Ovary (tissue), 7 donors: ENCODE measurements at regions not wholly inside any gene's neighbourhood (a gene's known extent, or its start where the extent isn't known, plus 50 kb on each side); places are given as distances from the start of the nearest gene placed in this dataset.

Experiments
- DNase-seq, 5 donors: peaks; one replicate each; pipeline ENCODE4 v3.0.0-alpha.2; 2019 to 2020
- H3K27ac ChIP-seq, 2 donors: fragments of 200-600 bp; one replicate each; pipeline versions ENCODE4 v1.5.1 to v1.8.0; 2019 to 2022
- H3K27me3 ChIP-seq: fragments of 200-600 bp; one replicate; pipeline ENCODE4 v1.8.0; 2022
- H3K36me3 ChIP-seq: fragments of 200-600 bp; sonication (generic); one replicate; pipeline ENCODE4 v1.5.1; 2019
- H3K4me1 ChIP-seq: one replicate; pipeline ENCODE4 v1.8.1; 2013; ENCODE audit warnings: mild to moderate bottlenecking, moderate library complexity; ENCODE audit not compliant: insufficient read depth
- H3K4me3 ChIP-seq: fragments of 200-600 bp; sonication (generic); one replicate; pipeline ENCODE4 v1.5.1; 2017
- H3K9me3 ChIP-seq, 2 donors: fragments of 200-600 bp in 1 of 2; sonication (generic) in 1 of 2; one replicate each; pipeline versions ENCODE4 v1.5.1 to v1.8.1; 2013 to 2019; ENCODE audit warnings: mild to moderate bottlenecking in 1 of 2, moderate library complexity in 1 of 2
- CTCF ChIP-seq, 3 donors: fragments of 450-650 bp in 2 of 3; fragments of 200-600 bp in 1 of 3; IDR thresholded peaks; one replicate each; pipeline versions ENCODE4 v1.5.1 to v1.8.0; 2016 to 2022; ENCODE audit warnings: antibody characterized with exemption in 3 of 3, mild to moderate bottlenecking in 1 of 3
- EP300 ChIP-seq: sonication (generic); formaldehyde crosslinking; IDR thresholded peaks from one replicate; pipeline ENCODE4 v1.6.1; 2017; ENCODE audit warnings: antibody characterized with exemption
- POLR2A ChIP-seq: fragments of 450-650 bp; IDR thresholded peaks from one replicate; pipeline ENCODE4 v1.6.1; 2017; ENCODE audit warnings: antibody characterized with exemption, mild to moderate bottlenecking, moderate library complexity
- WGBS, 3 donors: extraction: QIAGEN DNeasy Blood & Tissue Kit in 1 of 3; methylation state at CpG; one replicate each; pipeline versions ENCODE4 v1.1.5 to v1.1.7; 2013 to 2017; 5-methylcytosine and 5-hydroxymethylcytosine counted together
- intact Hi-C, 4 donors: fragments of 100-400 bp; cut with DNase I; formaldehyde crosslinking; loops; one replicate each; pipeline versions ENCODE4 v1.11.0 to v1.15.1; 2022 to 2023
- donor health status: DM: no; HTN: no; CAD: no; lungs with moderate emphysema.
- donor health status: DM: no; HTN: no; CAD: no.
- donor health status: Bipolar disorder and iron deficiency.
- donor health status: DM: no; HTN: no; CAD: no.
- donor health status: DM: yes; HTN: yes; CAD: no.

GRCh38 chr10:46220187-46220586 lies 66.6 kb upstream of the ANTXRL start:
- Histone ChIP-seq H3K9me3 (no peaks in the 10 kb centered on the region), H3K27me3 (no peaks in the 10 kb centered on the region), H3K4me3 (no peak overlapping the region), H3K36me3 (no peaks in the 10 kb centered on the region), H3K27ac (no peak overlapping the region), H3K4me1 (no peaks in the 10 kb centered on the region)
- DNase-seq = no peak
- intact Hi-C loops = no loop called here
- TF ChIP-seq CTCF (IDR thresholded peaks at IDR 0.05) = no peak
- TF ChIP-seq EP300 = no peak
- TF ChIP-seq POLR2A = no peak
- WGBS, 3 donors = 83 to 92% (median 92%) methylated on average over 5 of the region's 5 CpGs

- Histone ChIP-seq H3K9me3 (no peaks in the 10 kb centered on the region), H3K27ac (no peak overlapping the region), H3K4me3 (no peak overlapping the region), H3K4me1 (no peaks in the 10 kb centered on the region), H3K36me3 (no peaks in the 10 kb centered on the region), H3K27me3 (no peaks in the 10 kb centered on the region)
- intact Hi-C loops = no loop called here
- DNase-seq = no peak
- TF ChIP-seq POLR2A (no peak), EP300 (no peak), CTCF (IDR thresholded peaks at IDR 0.05) (no peak)
- 62 to 71% (median 69%) methylated on average over 9 of the region's 9 CpGs for WGBS, 3 donors
Measured at GRCh38 chr10:46220872-46221538, 65.8 kb upstream of the ANTXRL start.

- H3K27ac ChIP-seq = no peak overlapping the region
- H3K4me3 ChIP-seq = no peak overlapping the region
- DNase-seq = no peak
- no peaks in the 10 kb centered on the region for H3K27me3 ChIP-seq
- TF ChIP-seq EP300 (no peak), CTCF (IDR thresholded peaks at IDR 0.05) (no peak), POLR2A (no peak)
- no peaks in the 10 kb centered on the region for H3K9me3 ChIP-seq
- WGBS, 3 donors = 91 to 93% (median 92%) methylated on average over 4 of the region's 4 CpGs
- no peaks in the 10 kb centered on the region for H3K4me1 ChIP-seq
- intact Hi-C loops = no loop called here
- no peaks in the 10 kb centered on the region for H3K36me3 ChIP-seq
Measured at GRCh38 chr10:46222364-46222935, 64.3 kb upstream of the ANTXRL start.

- Histone ChIP-seq H3K27me3 (no peaks in the 10 kb centered on the region), H3K4me3 (no peak overlapping the region), H3K9me3 (no peaks in the 10 kb centered on the region), H3K4me1 (no peaks in the 10 kb centered on the region), H3K27ac (no peak overlapping the region), H3K36me3 (no peaks in the 10 kb centered on the region)
- intact Hi-C loops = no loop called here
- DNase-seq = no peak
- TF ChIP-seq POLR2A = no peak
- TF ChIP-seq CTCF (IDR thresholded peaks at IDR 0.05) = no peak
- TF ChIP-seq EP300 = no peak
- 92 to 95% (median 93%) methylated on average over 5 of the region's 5 CpGs for WGBS, 3 donors
Measured at GRCh38 chr10:46223064-46223480, 63.7 kb upstream of the ANTXRL start.
